Prostate gland (tissue), 2 donors: ENCODE measurements at regions not wholly inside any gene's neighbourhood (a gene's known extent, or its start where the extent isn't known, plus 50 kb on each side); places are given as distances from the start of the nearest gene placed in this dataset.
"Not testable (repeated sequence)": the region's sequence is repeated elsewhere in the genome, so short reads cannot be mapped to it uniquely, and the experiment has no call there.

Experiments used
- DNase-seq: peaks from one replicate; pipeline ENCODE4 v3.0.0-alpha.2; 2019; ENCODE audit warnings: low spot score
- H3K27ac ChIP-seq, 2 donors: fragments of 200-600 bp; sonication (generic); 2 replicates each; pipeline ENCODE4 v1.5.1; 2017 to 2019
- H3K27me3 ChIP-seq: fragments of 200-600 bp; sonication (generic); replicated peaks from 2 replicates; pipeline ENCODE4 v1.5.1; 2019; ENCODE audit not compliant: insufficient read depth
- H3K36me3 ChIP-seq, 2 donors: fragments of 200-600 bp; sonication (generic); 1 replicate in 1 of 2; 2 replicates in 1 of 2; pipeline versions ENCODE4 v1.5.1 to v1.8.1; 2017 to 2019
- H3K4me1 ChIP-seq: fragments of 200-600 bp; sonication (generic); replicated peaks from 2 replicates; pipeline ENCODE4 v1.5.1; 2019
- H3K4me3 ChIP-seq, 2 donors: fragments of 200-600 bp; sonication (generic); 2 replicates each; pipeline ENCODE4 v1.5.1; 2017 to 2019
- H3K9me3 ChIP-seq: fragments of 200-600 bp; sonication (generic); 2 replicates; pipeline ENCODE4 v1.5.1; 2017
- POLR2A ChIP-seq: fragments of 450-650 bp; IDR thresholded peaks from one replicate; pipeline ENCODE4 v1.6.1; 2016; ENCODE audit warnings: antibody characterized with exemption, mild to moderate bottlenecking
- POLR2AphosphoS5 ChIP-seq: sonication (generic); formaldehyde crosslinking; IDR thresholded peaks from one replicate; pipeline ENCODE4 v1.6.1; 2017; ENCODE audit warnings: antibody characterized with exemption
- WGBS: methylation state at CpG from one replicate; pipeline ENCODE4 v1.1.5; 2018; 5-methylcytosine and 5-hydroxymethylcytosine counted together
- intact Hi-C: fragments of 100-400 bp; cut with DNase I; formaldehyde crosslinking; loops from one replicate; pipeline ENCODE4 v1.14.2; 2022
- TF ChIP-seq, protein P1 (sequence below), 4 experiments: fragments of 200-600 bp in 2 of 4; fragments of 450-650 bp in 2 of 4; sonication (generic) in 2 of 4; IDR thresholded peaks; 1 replicate in 3 of 4; 2 replicates in 1 of 4; pipeline ENCODE4 v1.5.1; 2016 to 2019; ENCODE audit warnings: antibody characterized with exemption in 4 of 4, mild to moderate bottlenecking in 2 of 4, moderate library complexity in 2 of 4

DNA sequence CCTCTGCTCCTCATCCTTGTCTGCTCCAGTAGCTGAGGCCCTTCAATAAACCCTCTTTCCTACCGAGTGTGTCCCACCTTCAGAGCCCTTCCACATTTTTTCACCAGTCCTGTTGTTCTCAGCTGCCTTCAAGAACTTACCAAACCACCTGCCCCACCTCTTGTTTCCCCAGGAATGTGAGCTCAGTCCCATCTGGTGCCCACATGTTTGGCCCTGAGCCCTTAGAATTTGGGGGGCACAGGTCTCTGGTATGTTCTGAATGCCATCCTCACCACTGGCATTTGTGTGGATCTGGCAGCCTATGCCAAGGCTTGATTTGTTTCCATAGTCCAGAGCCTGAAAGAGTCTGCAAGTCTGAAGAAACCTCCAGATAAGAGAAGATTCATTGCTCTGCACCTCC is 315.2 kb upstream of the PPP2R3A start:
- 84% methylated on average over 1 of the region's 1 CpG for WGBS
- no peaks in the 10 kb centered on the region for H3K36me3 ChIP-seq
- no peak for DNase-seq
- TF ChIP-seq, protein P1, sequence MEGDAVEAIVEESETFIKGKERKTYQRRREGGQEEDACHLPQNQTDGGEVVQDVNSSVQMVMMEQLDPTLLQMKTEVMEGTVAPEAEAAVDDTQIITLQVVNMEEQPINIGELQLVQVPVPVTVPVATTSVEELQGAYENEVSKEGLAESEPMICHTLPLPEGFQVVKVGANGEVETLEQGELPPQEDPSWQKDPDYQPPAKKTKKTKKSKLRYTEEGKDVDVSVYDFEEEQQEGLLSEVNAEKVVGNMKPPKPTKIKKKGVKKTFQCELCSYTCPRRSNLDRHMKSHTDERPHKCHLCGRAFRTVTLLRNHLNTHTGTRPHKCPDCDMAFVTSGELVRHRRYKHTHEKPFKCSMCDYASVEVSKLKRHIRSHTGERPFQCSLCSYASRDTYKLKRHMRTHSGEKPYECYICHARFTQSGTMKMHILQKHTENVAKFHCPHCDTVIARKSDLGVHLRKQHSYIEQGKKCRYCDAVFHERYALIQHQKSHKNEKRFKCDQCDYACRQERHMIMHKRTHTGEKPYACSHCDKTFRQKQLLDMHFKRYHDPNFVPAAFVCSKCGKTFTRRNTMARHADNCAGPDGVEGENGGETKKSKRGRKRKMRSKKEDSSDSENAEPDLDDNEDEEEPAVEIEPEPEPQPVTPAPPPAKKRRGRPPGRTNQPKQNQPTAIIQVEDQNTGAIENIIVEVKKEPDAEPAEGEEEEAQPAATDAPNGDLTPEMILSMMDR (IDR thresholded peaks at IDR 0.05) = no peak
- TF ChIP-seq POLR2A (no peak), POLR2AphosphoS5 (no peak)
- no peaks in the 10 kb centered on the region for H3K9me3 ChIP-seq
- no peaks in the 10 kb centered on the region for H3K4me1 ChIP-seq
- no peak overlapping the region for H3K27ac ChIP-seq
- H3K4me3 ChIP-seq = no peak overlapping the region
- peaks cover 3% of the 10 kb centered on the region for H3K27me3 ChIP-seq
- intact Hi-C loops = no loop called here

GRCh38 chr3:135652388-135652787 is 313.1 kb upstream of the PPP2R3A start:
- WGBS = 53% methylated on average over 3 of the region's 3 CpGs
- Histone ChIP-seq H3K36me3 (no peaks in the 10 kb centered on the region), H3K27me3 (peaks cover 3% of the 10 kb centered on the region), H3K4me1 (no peaks in the 10 kb centered on the region), H3K27ac (no peak overlapping the region), H3K9me3 (no peaks in the 10 kb centered on the region), H3K4me3 (no peak overlapping the region)
- no peak for DNase-seq
- intact Hi-C loops = no loop called here
- TF ChIP-seq POLR2A (no peak), POLR2AphosphoS5 (no peak)
- TF ChIP-seq, protein P1 (IDR thresholded peaks at IDR 0.05) = no peak

- intact Hi-C loops = no loop called here
- H3K4me1 ChIP-seq = no peaks in the 10 kb centered on the region
- TF ChIP-seq POLR2A (no peak), POLR2AphosphoS5 (no peak)
- TF ChIP-seq, protein P1 (IDR thresholded peaks at IDR 0.05) = no peak
- no peak overlapping the region for H3K27ac ChIP-seq
- peaks cover 3% of the 10 kb centered on the region for H3K27me3 ChIP-seq
- WGBS = 92% methylated on average over 1 of the region's 1 CpG
- DNase-seq = no peak
- no peak overlapping the region for H3K4me3 ChIP-seq
- no peaks in the 10 kb centered on the region for H3K36me3 ChIP-seq
- H3K9me3 ChIP-seq = no peaks in the 10 kb centered on the region
These were observed 310.2 kb upstream of the PPP2R3A start for GRCh38 chr3:135655328-135655727.

- H3K36me3 ChIP-seq, H3K4me1 ChIP-seq, H3K27me3 ChIP-seq, H3K9me3 ChIP-seq, intact Hi-C loops, H3K27ac ChIP-seq, H3K4me3 ChIP-seq, DNase-seq: not testable (repeated sequence)
- WGBS = 87% methylated on average over 7 of the region's 14 CpGs
These were observed 307.1 kb upstream of the PPP2R3A start for GRCh38 chr3:135658451-135658850.

DNA sequence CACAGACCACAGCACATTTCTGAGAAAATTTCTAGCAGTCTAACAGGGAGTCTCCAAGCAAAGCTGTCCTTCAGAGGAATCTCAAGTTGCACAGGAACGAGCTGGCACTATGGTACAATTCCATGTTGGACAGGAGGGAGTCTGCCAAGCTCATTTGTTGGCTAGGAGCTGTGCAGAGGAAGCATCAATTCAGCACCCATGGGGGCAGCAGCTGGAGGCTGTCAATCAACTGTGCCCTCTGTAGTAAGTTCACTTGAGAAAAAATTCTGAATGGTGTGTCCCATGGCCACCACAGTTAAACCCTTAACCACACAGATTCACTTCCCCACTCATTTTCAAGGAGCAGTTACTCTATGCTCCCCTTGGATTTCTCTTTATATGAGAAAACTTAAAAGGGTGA is 298.5 kb upstream of the PPP2R3A start:
- no peaks in the 10 kb centered on the region for H3K36me3 ChIP-seq
- 81% methylated on average over 1 of the region's 1 CpG for WGBS
- no peaks in the 10 kb centered on the region for H3K4me1 ChIP-seq
- H3K27me3 ChIP-seq = no peaks in the 10 kb centered on the region
- no peaks in the 10 kb centered on the region for H3K9me3 ChIP-seq
- no peak overlapping the region for H3K27ac ChIP-seq
- H3K4me3 ChIP-seq = no peak overlapping the region
- no peak for TF ChIP-seq POLR2A
- TF ChIP-seq, protein P1 (IDR thresholded peaks at IDR 0.05) = no peak
- TF ChIP-seq POLR2AphosphoS5 = no peak
- intact Hi-C loops = no loop called here
- DNase-seq = no peak
